Glomerular endothelial cell (primary cell): ENCODE measurements at regions not wholly inside any gene's neighbourhood (a gene's known extent, or its start where the extent isn't known, plus 50 kb on each side); places are given as distances from the start of the nearest gene placed in this dataset.

Experiments used
- DNase-seq: peaks from one replicate; pipeline ENCODE4 v3.0.0-alpha.2; 2011; ENCODE audit warnings: low read depth, low spot score; ENCODE audit errors: extremely low read depth

DNA sequence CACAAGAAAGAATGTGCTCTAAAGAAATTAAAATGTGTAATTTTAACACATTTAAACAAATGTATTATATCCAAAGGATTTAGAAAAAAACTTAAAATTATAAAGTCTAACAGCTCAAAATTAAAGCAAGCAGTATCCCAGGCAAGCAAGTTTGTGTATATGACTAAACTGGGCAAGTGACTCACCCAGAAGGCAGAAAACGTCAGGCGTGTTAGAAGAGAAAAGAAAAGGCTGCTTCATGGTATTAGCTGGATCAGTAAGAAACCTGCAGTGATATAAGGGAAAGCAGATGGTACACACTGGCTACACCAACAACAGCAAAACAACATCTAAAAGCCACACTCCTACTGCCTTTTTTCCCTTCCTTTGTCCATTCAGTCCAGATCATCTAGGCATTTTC is 250.6 kb upstream of the NDST3 start:
- DNase-seq, result no peak

GRCh38 chr4:117784266-117784665 is 250.0 kb upstream of the NDST3 start:
- no peak for DNase-seq

- no peak for DNase-seq
Observed at GRCh38 chr4:117786566-117786965, 247.7 kb upstream of the NDST3 start.

- no peak for DNase-seq
Observed at GRCh38 chr4:117793845-117794480, 240.3 kb upstream of the NDST3 start.

GRCh38 chr4:117796677-117797076 is 237.6 kb upstream of the NDST3 start:
- DNase-seq, result no peak

DNA sequence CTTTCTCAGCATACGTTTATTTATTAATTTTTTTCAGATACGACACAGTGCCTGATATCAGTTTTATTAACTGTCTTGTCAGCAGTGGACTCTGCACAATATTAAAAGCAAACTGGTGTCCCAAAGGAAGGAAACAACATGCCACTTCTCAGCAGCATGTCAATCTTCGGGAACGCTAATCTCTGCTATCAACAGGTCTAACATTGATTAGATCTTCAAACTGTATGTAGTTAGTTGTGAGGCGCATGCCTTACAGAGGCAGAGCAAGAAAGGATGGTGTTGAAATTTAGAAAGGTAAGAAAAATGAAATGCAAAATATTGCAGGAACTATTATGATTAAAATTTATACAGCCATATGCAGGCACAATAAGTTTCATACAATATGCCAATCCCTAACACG is 233.7 kb upstream of the NDST3 start:
- DNase-seq, result no peak

GRCh38 chr4:117801756-117802155 is 232.5 kb upstream of the NDST3 start:
- DNase-seq, result no peak

GRCh38 chr4:117811731-117812130 is 222.6 kb upstream of the NDST3 start:
- no peak for DNase-seq

DNA sequence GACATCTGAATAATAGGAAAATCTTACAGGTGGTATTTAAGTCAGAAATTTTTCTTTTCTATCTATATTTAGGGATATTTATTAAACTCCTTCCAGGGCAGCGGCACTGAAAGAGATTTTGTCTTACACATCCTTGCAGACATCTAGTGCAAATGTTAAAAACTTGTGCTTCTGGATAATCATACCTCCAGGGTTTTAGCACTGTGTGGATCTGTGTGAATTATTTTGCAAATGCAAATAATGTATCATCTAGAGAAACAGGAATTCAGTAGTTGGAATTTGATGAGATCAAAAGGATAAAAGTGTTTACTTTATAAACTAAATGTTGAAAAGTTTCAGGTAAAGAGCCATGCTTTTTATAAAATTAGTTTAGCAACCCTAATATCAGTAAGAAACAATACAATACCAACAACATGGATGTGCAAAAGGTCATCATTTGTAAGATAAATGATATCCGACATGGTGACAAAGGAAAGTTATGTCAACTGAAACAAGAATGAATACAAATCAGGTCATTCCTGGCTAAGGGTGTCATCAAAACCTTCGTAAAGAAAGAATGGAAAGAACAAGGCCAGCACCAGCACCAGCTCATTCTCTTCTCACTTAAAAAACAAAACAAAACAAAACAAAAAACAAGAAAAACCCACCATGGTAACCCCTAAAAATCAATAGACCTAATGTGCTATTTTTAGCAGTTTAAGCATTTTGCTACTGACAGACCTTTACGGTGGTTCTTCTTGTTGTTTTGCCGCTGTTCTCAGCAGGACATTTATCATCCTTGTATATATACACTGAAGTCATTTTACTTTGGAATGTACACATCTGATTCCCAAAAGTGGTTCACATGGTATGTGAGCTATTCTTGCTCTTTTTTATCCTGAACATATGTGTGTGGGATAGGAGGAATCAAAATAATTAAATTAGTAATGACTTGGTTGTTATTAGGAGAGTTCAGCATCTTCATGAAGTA is 219.7 kb upstream of the NDST3 start:
- DNase-seq, result no peak

GRCh38 chr4:117817301-117817700 is 217.0 kb upstream of the NDST3 start:
- no peak for DNase-seq

GRCh38 chr4:117821834-117822233 is 212.5 kb upstream of the NDST3 start:
- DNase-seq, result no peak

- DNase-seq, result no peak
Observed at GRCh38 chr4:117823388-117823787, 210.9 kb upstream of the NDST3 start.

DNA sequence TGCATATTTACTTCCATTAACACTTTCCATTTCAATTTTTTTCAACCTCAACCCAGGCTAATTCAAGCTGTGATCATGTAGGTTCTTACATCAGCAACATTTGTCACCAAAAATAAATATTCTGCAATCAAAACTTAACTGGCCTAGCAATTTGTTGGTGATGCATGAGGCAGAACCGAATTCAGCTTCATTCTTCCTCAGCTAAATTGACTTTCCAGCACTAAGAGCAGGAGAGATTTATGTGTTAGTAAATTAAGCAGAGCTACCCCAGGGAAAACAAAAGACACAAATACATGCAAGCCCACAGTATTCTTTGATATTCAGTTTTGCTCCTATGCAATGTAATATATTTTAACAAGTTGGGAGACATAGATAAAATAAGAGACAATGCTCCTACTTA is 208.7 kb upstream of the NDST3 start:
- no peak for DNase-seq

DNA sequence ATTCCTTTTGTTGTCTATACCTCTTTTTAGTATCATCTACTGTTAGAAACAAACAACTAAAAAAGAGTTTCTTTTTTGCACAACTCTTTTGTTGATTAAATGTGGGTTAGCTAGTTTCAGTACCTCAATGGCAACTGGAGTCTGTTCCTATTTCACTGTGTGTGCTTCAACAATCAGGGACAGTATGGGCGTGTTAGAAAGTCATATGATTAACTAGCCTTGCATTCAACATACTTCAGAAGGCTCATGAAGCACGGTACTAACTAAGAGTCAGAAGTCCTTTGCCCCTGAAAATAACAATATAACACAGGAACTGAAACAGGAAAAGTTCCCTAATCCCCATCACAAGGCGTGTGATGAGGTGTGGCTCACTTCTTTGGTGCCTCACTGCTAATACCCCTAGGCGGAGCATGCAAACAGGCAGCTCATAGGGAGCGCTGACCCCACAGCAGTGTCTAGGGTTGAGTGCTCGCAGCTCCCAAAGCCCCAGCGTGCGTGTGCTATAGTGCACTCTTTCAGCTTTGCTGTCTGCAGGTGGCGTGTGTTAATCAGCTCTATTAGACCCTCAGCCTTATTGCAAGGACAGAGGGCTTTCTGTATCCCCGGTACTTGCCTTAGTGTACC is 203.1 kb upstream of the NDST3 start:
- DNase-seq, result no peak

GRCh38 chr4:117835566-117835965 is 198.7 kb upstream of the NDST3 start:
- DNase-seq, result no peak

GRCh38 chr4:117844594-117844993 is 189.7 kb upstream of the NDST3 start:
- no peak for DNase-seq

DNA sequence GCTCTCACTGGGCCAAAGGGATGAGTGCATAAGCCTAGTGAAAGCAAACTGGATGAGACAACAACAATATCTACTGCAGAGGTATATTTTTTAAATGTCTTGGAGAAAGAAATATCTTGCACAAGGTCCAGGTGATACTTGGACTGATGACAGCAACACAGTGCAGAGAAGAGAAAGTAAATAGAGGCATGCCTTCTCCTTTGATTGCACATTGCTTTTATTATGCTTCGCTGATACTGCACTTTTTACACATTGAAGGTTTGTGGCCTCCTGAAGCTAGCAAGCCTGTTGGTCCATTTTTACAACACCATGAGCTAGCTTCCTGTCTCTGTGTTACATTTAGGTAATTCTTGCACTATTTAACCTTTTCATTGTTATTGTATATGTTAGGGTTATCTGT is 189.0 kb upstream of the NDST3 start:
- DNase-seq, result no peak

DNA sequence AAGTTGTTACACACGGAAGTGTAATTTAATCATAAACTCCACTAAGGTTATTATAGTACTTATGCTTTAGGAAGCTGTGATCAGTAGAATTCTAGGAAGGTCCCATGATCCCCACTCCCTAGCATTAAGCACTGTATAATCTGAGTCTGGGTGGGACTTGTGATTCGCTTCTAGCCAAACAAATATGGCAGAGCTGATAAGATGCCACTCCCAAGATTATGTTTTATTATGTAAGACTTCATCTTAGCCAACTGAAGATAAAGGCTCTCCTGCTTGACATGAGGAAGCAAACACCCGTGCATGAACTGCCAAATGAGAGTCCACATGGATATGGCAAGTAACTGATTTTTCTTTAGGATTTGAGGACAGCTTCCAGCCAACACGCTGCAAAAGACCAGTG is 186.4 kb upstream of the NDST3 start:
- DNase-seq, result no peak

DNA sequence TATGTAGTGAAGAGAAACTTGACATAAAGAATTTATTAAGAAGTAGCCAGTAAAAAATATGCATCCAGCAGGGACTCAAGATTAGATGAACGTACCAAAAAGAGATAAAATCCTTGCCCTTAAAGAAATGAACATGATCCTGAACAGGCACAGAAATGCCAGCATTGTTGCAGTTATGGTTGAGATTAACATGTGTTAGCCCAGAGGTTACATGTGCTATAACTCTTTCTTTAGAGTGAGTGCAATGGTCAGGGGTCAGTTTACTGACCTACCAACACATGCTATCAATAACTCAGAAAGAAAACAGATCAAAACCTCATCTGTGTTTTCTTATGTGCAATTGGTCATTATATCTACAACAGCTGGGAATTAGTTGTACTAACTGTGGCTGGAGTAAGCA is 166.1 kb upstream of the NDST3 start:
- no peak for DNase-seq

DNA sequence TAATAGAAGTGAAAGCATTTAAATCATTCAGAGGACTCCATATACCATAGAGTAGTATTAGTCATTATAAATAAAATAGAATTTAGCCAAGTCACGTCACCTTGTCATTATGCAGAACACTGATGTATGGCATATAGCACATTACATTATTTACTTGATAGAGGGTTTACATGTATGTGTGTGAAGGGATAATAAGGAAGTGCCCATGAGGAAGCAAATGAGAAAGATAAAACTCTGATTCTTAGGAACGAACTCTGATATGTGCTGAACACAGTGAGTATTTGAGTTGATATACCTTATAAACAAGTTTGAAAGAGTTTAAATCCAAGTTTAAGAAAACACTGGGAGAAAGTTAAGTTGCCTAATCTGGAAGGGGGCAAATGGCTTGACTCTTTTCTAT is 160.5 kb upstream of the NDST3 start:
- DNase-seq, result no peak

GRCh38 chr4:117874216-117874615 is 160.1 kb upstream of the NDST3 start:
- no peak for DNase-seq

GRCh38 chr4:117889978-117890377 is 144.3 kb upstream of the NDST3 start:
- no peak for DNase-seq
